ENCODE measurements at regions not wholly inside any gene's neighbourhood (a gene's known extent, or its start where the extent isn't known, plus 50 kb on each side); places are given as distances from the start of the nearest gene placed in this dataset.
A peak's percentile ranks its signal among the peaks of the same experiment; 100 is the strongest.

- Histone ChIP-seq H3K27me3 (no peaks in the 10 kb centered on the region), H3K4me3 (no peak overlapping the region)
These were observed 317.6 kb downstream of the IRX1 start for GRCh38 chr5:3913279-3913678.

GRCh38 chr5:3925022-3925421 is 329.4 kb downstream of the IRX1 start:
- H3K9ac ChIP-seq = no peak overlapping the region
- no peak overlapping the region for H3K4me2 ChIP-seq
- no peak for TF ChIP-seq Cebpa-rat (IDR thresholded peaks at IDR 0.05)
- no peak overlapping the region for H3K27ac ChIP-seq
- no peaks in the 10 kb centered on the region for H3K27me3 ChIP-seq
- no peaks in the 10 kb centered on the region for H4K20me1 ChIP-seq
- H3K36me3 ChIP-seq = no peaks in the 10 kb centered on the region
- no peak overlapping the region for H3K4me3 ChIP-seq
- peaks cover 0 to 17% (median 3%) of the 10 kb centered on the region in 11 experiments; a peak in 5 of 22 replicates for H3K9me3 ChIP-seq (replicated peaks in 1 of 11)
- no peaks in the 10 kb centered on the region for H3K4me1 ChIP-seq

More at GRCh38 chr5:3913279-3913678, 317.6 kb downstream of the IRX1 start:
- H3K27ac ChIP-seq = no peak overlapping the region
- no peak for TF ChIP-seq Cebpa-rat (IDR thresholded peaks at IDR 0.05)
- no peaks in the 10 kb centered on the region for H3K36me3 ChIP-seq
- no peak overlapping the region for H3K9ac ChIP-seq
- H3K4me1 ChIP-seq = peaks cover 0 to 5% (median 3%) of the 10 kb centered on the region in 10 experiments; a peak in 8 of 20 replicates
- H3K9me3 ChIP-seq (replicated peaks in 1 of 11) = peaks cover 3 to 8% (median 4%) of the 10 kb centered on the region in 11 experiments; a peak in 16 of 22 replicates
- H3K4me2 ChIP-seq = no peak overlapping the region
- no peaks in the 10 kb centered on the region for H4K20me1 ChIP-seq

- Histone ChIP-seq H3K27ac (no peak overlapping the region), H3K9ac (no peak overlapping the region), H4K20me1 (no peaks in the 10 kb centered on the region), H3K4me3 (no peak overlapping the region), H3K4me2 (no peak overlapping the region), H3K27me3 (no peaks in the 10 kb centered on the region), H3K9me3 (replicated peaks in 1 of 11) (peaks cover 0 to 13% (median 3%) of the 10 kb centered on the region in 11 experiments; a peak in 3 of 22 replicates), H3K4me1 (no peaks in the 10 kb centered on the region), H3K36me3 (no peaks in the 10 kb centered on the region)
- no peak for TF ChIP-seq Cebpa-rat (IDR thresholded peaks at IDR 0.05)
These were observed 330.3 kb downstream of the IRX1 start for GRCh38 chr5:3925935-3926334.

GRCh38 chr5:3929799-3930198 is 334.2 kb downstream of the IRX1 start:
- no peak overlapping the region for H3K27ac ChIP-seq
- no peak overlapping the region for H3K4me3 ChIP-seq
- no peak for TF ChIP-seq Cebpa-rat (IDR thresholded peaks at IDR 0.05)
- no peaks in the 10 kb centered on the region for H3K27me3 ChIP-seq
- H3K4me2 ChIP-seq = no peak overlapping the region
- no peaks in the 10 kb centered on the region for H3K36me3 ChIP-seq
- H3K4me1 ChIP-seq = no peaks in the 10 kb centered on the region
- H3K9me3 ChIP-seq (replicated peaks in 1 of 11) = peaks cover 0 to 13% (median 3%) of the 10 kb centered on the region in 11 experiments; a peak in 3 of 22 replicates
- H4K20me1 ChIP-seq = no peaks in the 10 kb centered on the region
- no peak overlapping the region for H3K9ac ChIP-seq

- TF ChIP-seq Cebpa-rat (IDR thresholded peaks at IDR 0.05) = no peak
- no peak overlapping the region for H3K4me3 ChIP-seq
- H3K9ac ChIP-seq = no peak overlapping the region
- no peak overlapping the region for H3K4me2 ChIP-seq
- H3K36me3 ChIP-seq = no peaks in the 10 kb centered on the region
- H3K27me3 ChIP-seq = no peaks in the 10 kb centered on the region
- no peak overlapping the region for H3K27ac ChIP-seq
- peaks cover 0 to 18% (median 6%) of the 10 kb centered on the region in 11 experiments; a peak in 12 of 22 replicates for H3K9me3 ChIP-seq (replicated peaks in 1 of 11)
- H4K20me1 ChIP-seq = no peaks in the 10 kb centered on the region
- no peaks in the 10 kb centered on the region for H3K4me1 ChIP-seq
These were observed 336.3 kb downstream of the IRX1 start for GRCh38 chr5:3931976-3932375.

GRCh38 chr5:3933536-3933935 is 337.9 kb downstream of the IRX1 start:
- H3K4me2 ChIP-seq = no peak overlapping the region
- no peak overlapping the region for H3K27ac ChIP-seq
- H4K20me1 ChIP-seq = no peaks in the 10 kb centered on the region
- no peaks in the 10 kb centered on the region for H3K36me3 ChIP-seq
- no peak overlapping the region for H3K9ac ChIP-seq
- H3K27me3 ChIP-seq = no peaks in the 10 kb centered on the region
- no peak for TF ChIP-seq Cebpa-rat (IDR thresholded peaks at IDR 0.05)
- peaks cover 0 to 24% (median 14%) of the 10 kb centered on the region in 11 experiments; a peak in 16 of 22 replicates for H3K9me3 ChIP-seq (replicated peaks in 1 of 11)
- H3K4me3 ChIP-seq = no peak overlapping the region
- H3K4me1 ChIP-seq = no peaks in the 10 kb centered on the region

- TF ChIP-seq Cebpa-rat (IDR thresholded peaks at IDR 0.05) = no peak
- H3K4me1 ChIP-seq = no peaks in the 10 kb centered on the region
- no peak overlapping the region for H3K4me3 ChIP-seq
- no peaks in the 10 kb centered on the region for H3K36me3 ChIP-seq
- no peaks in the 10 kb centered on the region for H3K27me3 ChIP-seq
- no peak overlapping the region for H3K4me2 ChIP-seq
- peaks cover 0 to 28% (median 18%) of the 10 kb centered on the region in 11 experiments; a peak in 16 of 22 replicates for H3K9me3 ChIP-seq (replicated peaks in 1 of 11)
- no peaks in the 10 kb centered on the region for H4K20me1 ChIP-seq
- no peak overlapping the region for H3K9ac ChIP-seq
- H3K27ac ChIP-seq = no peak overlapping the region
These were observed 338.3 kb downstream of the IRX1 start for GRCh38 chr5:3933966-3934365.

GRCh38 chr5:3943859-3944258 is 348.2 kb downstream of the IRX1 start:
- Histone ChIP-seq H3K27me3 (no peaks in the 10 kb centered on the region), H3K4me2 (peak overlapping the region in 4 of 11 experiments; percentile 2 to 47 (median 15); a peak in 9 of 22 replicates), H4K20me1 (no peaks in the 10 kb centered on the region), H3K4me3 (no peak overlapping the region), H3K27ac (peak overlapping the region in 6 of 11 experiments; percentile 1 to 51 (median 32); a peak in 9 of 22 replicates), H3K36me3 (no peaks in the 10 kb centered on the region; a peak in 1 of 22 replicates), H3K9me3 (replicated peaks in 1 of 11) (peaks cover 12 to 71% (median 45%) of the 10 kb centered on the region in 11 experiments), H3K4me1 (peaks cover 4 to 19% (median 7%) of the 10 kb centered on the region in 10 experiments; a peak in 17 of 20 replicates), H3K9ac (no peak overlapping the region)
- TF ChIP-seq Cebpa-rat (IDR thresholded peaks at IDR 0.05) = no peak

GRCh38 chr5:3944930-3945329 is 349.3 kb downstream of the IRX1 start:
- H3K27me3 ChIP-seq = no peaks in the 10 kb centered on the region
- H3K9me3 ChIP-seq (replicated peaks in 1 of 11) = peaks cover 19 to 73% (median 47%) of the 10 kb centered on the region in 11 experiments
- no peaks in the 10 kb centered on the region for H4K20me1 ChIP-seq
- H3K4me3 ChIP-seq = no peak overlapping the region
- H3K4me2 ChIP-seq = no peak overlapping the region
- no peak overlapping the region for H3K9ac ChIP-seq
- no peaks in the 10 kb centered on the region; a peak in 1 of 22 replicates for H3K36me3 ChIP-seq
- H3K4me1 ChIP-seq = peaks cover 5 to 29% (median 17%) of the 10 kb centered on the region in 10 experiments; a peak in 17 of 20 replicates
- TF ChIP-seq Cebpa-rat (IDR thresholded peaks at IDR 0.05) = no peak
- H3K27ac ChIP-seq = no peak overlapping the region

- Histone ChIP-seq H3K27ac (peak overlapping the region in 9 of 11 experiments; percentile 15 to 99 (median 97); a peak in 18 of 22 replicates), H3K9me3 (replicated peaks in 1 of 11) (peaks cover 37 to 89% (median 69%) of the 10 kb centered on the region in 11 experiments), H3K4me2 (peak overlapping the region in 9 of 11 experiments; percentile 16 to 59 (median 42); a peak in 17 of 22 replicates), H4K20me1 (no peaks in the 10 kb centered on the region), H3K36me3 (peaks cover 0 to 10% (median 0%) of the 10 kb centered on the region in 11 experiments; a peak in 2 of 22 replicates), H3K4me1 (peaks cover 17 to 46% (median 36%) of the 10 kb centered on the region in 10 experiments), H3K4me3 (0 out of 20 replicates have a peak overlapping the region, but pooled peaks of 1 of the 10 experiments have one; percentile 9), H3K27me3 (no peaks in the 10 kb centered on the region), H3K9ac (peak overlapping the region in 1 of 11 experiments; percentile 38; a peak in 2 of 22 replicates)
- no peak for TF ChIP-seq Cebpa-rat (IDR thresholded peaks at IDR 0.05)
These were observed 353.2 kb downstream of the IRX1 start for GRCh38 chr5:3948838-3949237.

All from BLaER1 treated with 17β-estradiol and CSF1 and Interleukin-3, amounts not matched to agents 10 nM and 100 nM (cell line).